ENCODE measurements at regions not wholly inside any gene's neighbourhood (a gene's known extent, or its start where the extent isn't known, plus 50 kb on each side); places are given as distances from the start of the nearest gene placed in this dataset.

DNA sequence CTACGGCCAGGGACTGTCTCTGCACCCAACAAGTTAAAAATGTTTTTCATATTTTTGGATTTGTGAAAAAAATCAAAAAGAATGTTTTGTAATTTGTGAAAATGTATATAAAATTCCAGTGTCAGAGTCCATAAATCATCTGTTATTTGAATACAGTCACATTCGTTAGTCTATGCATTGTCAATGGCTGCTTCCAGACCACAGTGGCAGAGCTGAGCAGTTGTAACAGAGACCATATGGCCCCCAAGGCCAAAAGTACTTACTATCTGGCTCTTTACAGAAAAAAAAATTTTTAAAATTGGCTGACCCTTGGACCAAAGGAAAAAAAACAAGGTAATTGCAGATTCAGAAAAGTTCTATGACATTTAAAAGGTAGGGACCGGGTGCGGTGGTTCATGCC is 86.7 kb upstream of the ATL2 start:
- TF ChIP-seq, protein P1, sequence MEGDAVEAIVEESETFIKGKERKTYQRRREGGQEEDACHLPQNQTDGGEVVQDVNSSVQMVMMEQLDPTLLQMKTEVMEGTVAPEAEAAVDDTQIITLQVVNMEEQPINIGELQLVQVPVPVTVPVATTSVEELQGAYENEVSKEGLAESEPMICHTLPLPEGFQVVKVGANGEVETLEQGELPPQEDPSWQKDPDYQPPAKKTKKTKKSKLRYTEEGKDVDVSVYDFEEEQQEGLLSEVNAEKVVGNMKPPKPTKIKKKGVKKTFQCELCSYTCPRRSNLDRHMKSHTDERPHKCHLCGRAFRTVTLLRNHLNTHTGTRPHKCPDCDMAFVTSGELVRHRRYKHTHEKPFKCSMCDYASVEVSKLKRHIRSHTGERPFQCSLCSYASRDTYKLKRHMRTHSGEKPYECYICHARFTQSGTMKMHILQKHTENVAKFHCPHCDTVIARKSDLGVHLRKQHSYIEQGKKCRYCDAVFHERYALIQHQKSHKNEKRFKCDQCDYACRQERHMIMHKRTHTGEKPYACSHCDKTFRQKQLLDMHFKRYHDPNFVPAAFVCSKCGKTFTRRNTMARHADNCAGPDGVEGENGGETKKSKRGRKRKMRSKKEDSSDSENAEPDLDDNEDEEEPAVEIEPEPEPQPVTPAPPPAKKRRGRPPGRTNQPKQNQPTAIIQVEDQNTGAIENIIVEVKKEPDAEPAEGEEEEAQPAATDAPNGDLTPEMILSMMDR (IDR thresholded peaks at IDR 0.05): no peak
- no peak for TF ChIP-seq POLR2A (IDR thresholded peaks at IDR 0.05)

Measured in lower leg skin (tissue), 3 donors.